Nephron (organoid): ENCODE measurements at regions not wholly inside any gene's neighbourhood (a gene's known extent, or its start where the extent isn't known, plus 50 kb on each side); places are given as distances from the start of the nearest gene placed in this dataset.

ENCODE experiments used
- H3K27ac Mint-ChIP-seq, 3 experiments: 2 replicates each; pipeline ENCODE4 v1.8.0; 2020; ENCODE audit warnings: mixed read lengths in 3 of 3, mild to moderate bottlenecking in 2 of 3, moderate library complexity in 1 of 3
- H3K27me3 Mint-ChIP-seq: 2 replicates; pipeline ENCODE4 v1.8.0; 2021; ENCODE audit warnings: low read depth, mild to moderate bottlenecking, moderate library complexity, mixed read lengths
- H3K36me3 Mint-ChIP-seq: 2 replicates; pipeline ENCODE4 v1.8.0; 2020; ENCODE audit warnings: low read depth, mixed read lengths
- H3K4me1 Mint-ChIP-seq: 2 replicates; pipeline ENCODE4 v1.8.0; 2020; ENCODE audit warnings: mixed read lengths
- H3K4me3 Mint-ChIP-seq, 3 experiments: 2 replicates each; pipeline ENCODE4 v1.8.0; 2020; ENCODE audit warnings: mild to moderate bottlenecking in 3 of 3, mixed read lengths in 3 of 3, moderate library complexity in 2 of 3
- H3K9me3 Mint-ChIP-seq: 2 replicates; pipeline ENCODE4 v1.8.0; 2020; ENCODE audit warnings: mixed read lengths
- TF ChIP-seq, protein P1 (sequence below), 3 experiments: fragments of 200-600 bp; sonication (generic); IDR thresholded peaks; one replicate each; pipeline ENCODE4 v1.5.0; 2021; ENCODE audit warnings: antibody characterized with exemption in 3 of 3; ENCODE audit not compliant: unreplicated experiment in 3 of 3

DNA sequence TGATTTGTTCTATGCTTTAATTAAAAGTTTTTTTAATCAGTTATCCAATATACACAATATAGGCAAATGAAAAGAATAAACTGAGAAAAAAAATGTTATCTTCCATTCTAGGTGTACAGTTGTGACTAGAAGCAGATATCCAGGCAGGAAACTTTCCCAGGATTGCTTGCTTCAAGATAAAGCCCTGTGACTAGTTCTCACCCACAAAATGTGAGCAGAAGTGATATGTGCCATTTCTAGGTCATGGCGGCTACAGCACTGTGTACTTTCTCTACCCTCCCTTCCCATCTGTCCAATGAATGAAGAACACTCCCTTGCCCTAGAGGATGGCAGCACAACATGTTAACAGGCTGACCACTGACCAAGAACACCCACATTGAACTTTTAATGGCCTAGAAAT, 110.5 kb upstream of the STT3B start:
- H3K9me3 Mint-ChIP-seq, result peaks cover 14% of the 10 kb centered on the region
- TF ChIP-seq, protein P1, sequence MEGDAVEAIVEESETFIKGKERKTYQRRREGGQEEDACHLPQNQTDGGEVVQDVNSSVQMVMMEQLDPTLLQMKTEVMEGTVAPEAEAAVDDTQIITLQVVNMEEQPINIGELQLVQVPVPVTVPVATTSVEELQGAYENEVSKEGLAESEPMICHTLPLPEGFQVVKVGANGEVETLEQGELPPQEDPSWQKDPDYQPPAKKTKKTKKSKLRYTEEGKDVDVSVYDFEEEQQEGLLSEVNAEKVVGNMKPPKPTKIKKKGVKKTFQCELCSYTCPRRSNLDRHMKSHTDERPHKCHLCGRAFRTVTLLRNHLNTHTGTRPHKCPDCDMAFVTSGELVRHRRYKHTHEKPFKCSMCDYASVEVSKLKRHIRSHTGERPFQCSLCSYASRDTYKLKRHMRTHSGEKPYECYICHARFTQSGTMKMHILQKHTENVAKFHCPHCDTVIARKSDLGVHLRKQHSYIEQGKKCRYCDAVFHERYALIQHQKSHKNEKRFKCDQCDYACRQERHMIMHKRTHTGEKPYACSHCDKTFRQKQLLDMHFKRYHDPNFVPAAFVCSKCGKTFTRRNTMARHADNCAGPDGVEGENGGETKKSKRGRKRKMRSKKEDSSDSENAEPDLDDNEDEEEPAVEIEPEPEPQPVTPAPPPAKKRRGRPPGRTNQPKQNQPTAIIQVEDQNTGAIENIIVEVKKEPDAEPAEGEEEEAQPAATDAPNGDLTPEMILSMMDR (IDR thresholded peaks at IDR 0.05; ENCODE audit: unreplicated experiment in 3 of 3), result no peak
- peaks cover 23% of the 10 kb centered on the region for H3K4me1 Mint-ChIP-seq
- H3K36me3 Mint-ChIP-seq, result no peaks in the 10 kb centered on the region
- H3K27ac Mint-ChIP-seq, result no peak overlapping the region
- no peaks in the 10 kb centered on the region for H3K27me3 Mint-ChIP-seq
- no peak overlapping the region for H3K4me3 Mint-ChIP-seq

DNA sequence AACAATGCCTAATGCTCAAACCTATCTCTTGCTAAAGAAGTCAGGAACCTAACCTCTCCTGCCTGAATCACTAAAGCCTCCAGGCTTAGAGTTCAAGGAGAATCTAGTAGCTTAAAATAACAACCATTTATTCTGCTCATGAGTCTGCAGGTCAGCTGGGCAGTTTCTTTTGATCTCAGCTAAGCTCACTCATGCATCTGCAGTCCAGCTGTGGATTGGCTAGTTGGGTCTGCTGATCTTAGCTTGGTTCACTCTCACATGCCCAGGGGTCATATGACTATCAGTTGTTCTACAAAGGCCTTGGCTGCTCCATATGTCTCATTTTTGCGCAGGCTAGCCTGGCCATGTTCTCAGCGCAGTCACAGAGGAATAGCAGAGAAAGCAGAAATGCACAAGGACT, 109.2 kb upstream of the STT3B start:
- H3K4me1 Mint-ChIP-seq, result peaks cover 23% of the 10 kb centered on the region
- peak overlapping the region in 2 of 3 experiments; percentile 8 to 65 for H3K27ac Mint-ChIP-seq
- H3K36me3 Mint-ChIP-seq, result no peaks in the 10 kb centered on the region
- no peaks in the 10 kb centered on the region for H3K27me3 Mint-ChIP-seq
- H3K4me3 Mint-ChIP-seq, result no peak overlapping the region
- peaks cover 20% of the 10 kb centered on the region for H3K9me3 Mint-ChIP-seq
- TF ChIP-seq, protein P1 (IDR thresholded peaks at IDR 0.05; ENCODE audit: unreplicated experiment in 3 of 3), result no peak

DNA sequence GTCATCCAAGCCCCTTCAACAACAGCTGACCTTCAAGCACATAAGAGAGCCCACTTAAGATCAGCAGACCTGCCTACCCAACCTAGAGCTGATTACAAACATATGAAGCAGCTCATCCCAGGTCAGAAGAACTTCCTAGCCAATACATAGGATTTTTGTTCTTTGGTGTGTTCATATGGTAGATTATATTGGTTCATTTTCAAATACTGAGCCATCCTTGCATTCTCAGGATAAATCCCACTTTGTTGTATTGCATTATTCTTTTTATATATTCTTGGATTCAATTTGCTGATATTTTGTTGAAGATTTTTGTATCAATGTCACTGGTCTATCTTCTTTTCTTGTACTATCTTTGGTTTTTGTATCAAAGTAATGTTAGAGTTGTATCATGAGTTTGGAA, 107.3 kb upstream of the STT3B start:
- H3K27ac Mint-ChIP-seq, result no peak overlapping the region
- no peaks in the 10 kb centered on the region for H3K27me3 Mint-ChIP-seq
- no peaks in the 10 kb centered on the region for H3K36me3 Mint-ChIP-seq
- TF ChIP-seq, protein P1 (IDR thresholded peaks at IDR 0.05; ENCODE audit: unreplicated experiment in 3 of 3), result no peak
- H3K4me1 Mint-ChIP-seq, result peaks cover 23% of the 10 kb centered on the region
- no peak overlapping the region for H3K4me3 Mint-ChIP-seq
- peaks cover 25% of the 10 kb centered on the region for H3K9me3 Mint-ChIP-seq

DNA sequence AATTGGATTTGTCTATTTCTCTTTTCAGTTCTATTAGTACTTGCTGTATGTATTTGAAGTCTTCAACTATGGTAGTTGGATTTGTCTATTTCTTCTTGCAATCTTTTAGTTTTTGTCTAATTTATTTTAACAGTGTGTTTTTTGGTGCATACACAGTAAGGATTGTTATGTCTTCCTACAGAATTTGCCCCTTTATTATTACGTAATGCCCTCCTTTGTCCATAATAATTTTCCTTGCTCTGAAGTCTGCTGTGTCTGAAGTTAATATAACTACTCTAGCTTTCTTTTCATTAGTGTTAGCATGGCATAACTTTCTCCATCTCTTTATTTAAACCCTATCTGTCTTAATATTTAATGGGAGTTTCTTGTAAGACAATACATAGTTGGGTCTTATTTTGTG, 105.1 kb upstream of the STT3B start:
- Mint-ChIP-seq H3K27me3 (peaks cover 4% of the 10 kb centered on the region), H3K27ac (no peak overlapping the region), H3K9me3 (peaks cover 28% of the 10 kb centered on the region), H3K36me3 (no peaks in the 10 kb centered on the region), H3K4me3 (no peak overlapping the region), H3K4me1 (peaks cover 22% of the 10 kb centered on the region)
- TF ChIP-seq, protein P1 (IDR thresholded peaks at IDR 0.05; ENCODE audit: unreplicated experiment in 3 of 3), result no peak

DNA sequence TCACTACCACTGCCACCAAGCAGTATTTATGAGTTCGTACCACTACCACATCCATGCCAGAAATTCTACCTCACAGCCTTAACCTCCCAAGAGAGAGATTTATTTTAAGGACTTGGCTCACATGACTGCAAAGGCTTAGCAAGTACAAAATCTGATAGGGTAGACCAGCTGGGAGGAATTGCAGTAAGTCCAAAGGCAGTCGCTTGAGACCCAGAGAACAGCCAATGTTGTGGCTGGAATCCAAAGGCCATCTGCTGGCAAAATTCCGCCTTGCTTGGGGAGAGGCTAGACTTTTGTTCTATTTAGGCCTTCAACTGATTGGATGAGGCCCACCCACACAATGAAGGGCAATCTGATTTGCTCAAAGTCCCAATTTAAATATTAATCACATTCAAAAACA, 101.4 kb upstream of the STT3B start:
- TF ChIP-seq, protein P1 (IDR thresholded peaks at IDR 0.05; ENCODE audit: unreplicated experiment in 3 of 3), result no peak
- peaks cover 19% of the 10 kb centered on the region for H3K9me3 Mint-ChIP-seq
- H3K4me1 Mint-ChIP-seq, result no peaks in the 10 kb centered on the region

DNA sequence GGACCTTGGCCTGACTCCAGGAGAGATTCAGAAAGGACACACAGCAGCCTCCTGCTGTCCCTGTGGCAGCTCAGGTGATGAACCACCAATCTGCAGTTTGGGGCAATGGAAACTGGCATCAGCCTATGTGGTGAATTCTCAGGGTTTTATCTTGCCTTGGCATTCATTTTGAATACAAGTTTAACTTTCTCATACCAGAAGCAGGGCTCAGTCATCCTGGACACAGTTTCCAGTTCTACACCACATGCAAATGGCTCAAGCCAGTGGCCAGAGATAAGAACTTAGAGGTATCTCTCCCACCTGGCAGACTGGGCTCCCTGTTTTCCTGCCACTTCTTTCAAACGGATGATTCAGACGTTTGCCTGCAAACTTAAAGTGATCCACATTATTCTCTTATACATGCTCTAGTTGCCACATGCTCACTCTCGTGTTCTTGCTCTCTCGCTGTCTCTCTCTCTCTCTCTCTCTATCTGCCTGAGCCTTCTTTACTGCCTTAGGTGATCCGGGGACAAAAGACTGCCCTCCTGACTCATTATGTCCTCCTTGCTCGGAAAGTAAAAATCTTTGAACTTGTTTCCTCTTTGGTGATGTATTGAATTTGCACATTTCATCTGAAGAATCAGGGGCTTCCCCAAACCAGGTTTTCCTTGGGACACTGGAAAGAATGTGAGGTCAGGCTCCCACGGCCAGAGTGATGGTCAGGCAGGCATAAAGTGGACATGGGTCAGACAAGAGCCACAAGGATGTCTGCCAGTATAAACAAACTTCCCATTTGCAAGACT, 99.6 kb upstream of the STT3B start:
- H3K36me3 Mint-ChIP-seq, result no peaks in the 10 kb centered on the region
- H3K9me3 Mint-ChIP-seq, result peaks cover 20% of the 10 kb centered on the region
- H3K4me1 Mint-ChIP-seq, result no peaks in the 10 kb centered on the region
- H3K4me3 Mint-ChIP-seq, result no peak overlapping the region
- peak overlapping the region in 1 of 3 experiments; percentile 19 for H3K27ac Mint-ChIP-seq
- H3K27me3 Mint-ChIP-seq, result peaks cover 4% of the 10 kb centered on the region
- TF ChIP-seq, protein P1 (IDR thresholded peaks at IDR 0.05; ENCODE audit: unreplicated experiment in 3 of 3), result no peak

More for the DNA sequence above, 101.4 kb upstream of the STT3B start:
- no peak overlapping the region for H3K4me3 Mint-ChIP-seq
- H3K36me3 Mint-ChIP-seq, result no peaks in the 10 kb centered on the region
- no peak overlapping the region for H3K27ac Mint-ChIP-seq
- peaks cover 4% of the 10 kb centered on the region for H3K27me3 Mint-ChIP-seq
